Activated CD8-positive, alpha-beta memory T cell treated with anti-CD3 and anti-CD28 coated beads for 4 hours (primary cell): ENCODE measurements at regions not wholly inside any gene's neighbourhood (a gene's known extent, or its start where the extent isn't known, plus 50 kb on each side); places are given as distances from the start of the nearest gene placed in this dataset.
"Not testable (repeated sequence)": the region's sequence is repeated elsewhere in the genome, so short reads cannot be mapped to it uniquely, and the experiment has no call there.

Experiments used
- DNase-seq, 2 donors: peaks; one replicate each; pipeline ENCODE4 v3.0.0-alpha.2; 2020; ENCODE audit warnings: low read depth in 2 of 2

- DNase-seq: no peak
Measured at GRCh38 chr22:35183917-35184316, 73.4 kb upstream of the HMGXB4 start.

GRCh38 chr22:35186492-35186891 is 70.8 kb upstream of the HMGXB4 start:
- DNase-seq: no peak

DNA sequence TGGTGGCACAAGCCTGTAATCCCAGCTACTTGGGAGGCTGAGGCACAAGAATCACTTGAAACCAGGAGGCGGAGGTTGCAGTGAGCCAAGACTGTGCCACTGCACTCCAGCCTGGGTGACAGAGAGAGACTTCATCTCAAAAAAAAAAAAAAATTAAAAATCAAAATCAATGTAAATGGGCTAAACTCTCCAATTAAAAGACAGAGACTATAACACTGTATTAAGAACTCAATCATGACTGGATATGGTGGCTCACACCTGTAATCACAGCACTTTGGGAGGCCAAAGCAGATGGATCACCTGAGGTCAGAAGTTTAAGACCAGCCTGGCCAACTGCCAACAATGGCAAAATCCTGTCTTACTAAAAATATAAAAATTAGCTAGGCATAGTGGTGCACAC is 68.4 kb upstream of the HMGXB4 start:
- DNase-seq: not testable (repeated sequence)

DNA sequence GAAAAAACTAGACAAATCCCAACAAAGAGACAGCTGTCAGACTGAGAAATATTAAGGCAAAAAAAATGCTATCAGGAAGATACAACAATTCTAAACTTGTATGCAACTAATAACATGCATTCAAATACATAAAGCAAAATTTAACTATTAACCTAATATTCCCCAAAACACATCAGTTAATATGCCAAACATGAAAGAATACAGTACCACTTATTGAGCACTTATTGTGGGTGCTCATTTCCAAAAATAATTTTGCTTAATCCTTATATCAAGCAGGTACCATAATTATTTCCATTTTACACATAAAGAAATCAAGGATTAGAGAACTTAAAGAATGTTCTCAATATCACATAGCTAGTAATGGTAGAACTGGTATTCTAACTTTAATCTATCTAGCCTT is 67.7 kb upstream of the HMGXB4 start:
- DNase-seq: no peak

DNA sequence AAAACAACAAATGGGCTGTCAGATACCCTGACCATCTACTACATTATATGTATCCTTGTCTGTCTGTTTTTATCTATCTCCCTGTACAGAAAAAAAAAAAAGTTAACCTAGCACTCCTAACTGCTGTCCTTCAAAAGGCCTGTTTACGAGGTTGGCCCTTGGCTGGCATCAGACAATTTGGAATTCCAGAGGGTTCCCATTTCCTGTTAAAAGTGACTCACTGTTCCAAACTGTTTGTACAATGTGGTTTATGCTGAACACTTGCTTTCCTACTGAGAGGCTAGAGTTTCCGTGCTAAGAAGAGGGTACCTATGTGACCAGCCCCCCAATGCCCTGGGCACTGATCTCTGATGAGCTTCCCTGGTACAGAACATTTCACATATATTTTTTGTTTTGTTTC is 65.9 kb upstream of the HMGXB4 start:
- no peak for DNase-seq

GRCh38 chr22:35192129-35192918 is 65.0 kb upstream of the HMGXB4 start:
- no peak for DNase-seq

DNA sequence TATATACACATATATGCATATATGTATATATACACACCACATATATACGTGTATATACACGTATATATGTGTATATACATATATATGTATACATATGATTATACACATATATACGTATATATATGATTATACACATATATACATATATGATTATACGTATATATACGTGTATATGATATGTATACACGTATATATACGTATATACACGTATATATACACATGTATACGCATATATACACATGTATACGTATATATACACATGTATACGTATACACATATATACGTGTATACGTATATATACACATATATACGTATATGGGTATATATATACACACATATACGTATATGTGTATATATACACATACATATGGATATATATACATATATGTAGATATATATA is 62.1 kb upstream of the HMGXB4 start:
- DNase-seq: no peak

- no peak for DNase-seq
Measured at GRCh38 chr22:35195821-35196220, 61.5 kb upstream of the HMGXB4 start.

GRCh38 chr22:35197071-35197470 is 60.2 kb upstream of the HMGXB4 start:
- no peak for DNase-seq

GRCh38 chr22:35197886-35198285 is 59.4 kb upstream of the HMGXB4 start:
- DNase-seq: no peak

- DNase-seq: no peak
Measured at GRCh38 chr22:35198738-35199137, 58.6 kb upstream of the HMGXB4 start.

DNA sequence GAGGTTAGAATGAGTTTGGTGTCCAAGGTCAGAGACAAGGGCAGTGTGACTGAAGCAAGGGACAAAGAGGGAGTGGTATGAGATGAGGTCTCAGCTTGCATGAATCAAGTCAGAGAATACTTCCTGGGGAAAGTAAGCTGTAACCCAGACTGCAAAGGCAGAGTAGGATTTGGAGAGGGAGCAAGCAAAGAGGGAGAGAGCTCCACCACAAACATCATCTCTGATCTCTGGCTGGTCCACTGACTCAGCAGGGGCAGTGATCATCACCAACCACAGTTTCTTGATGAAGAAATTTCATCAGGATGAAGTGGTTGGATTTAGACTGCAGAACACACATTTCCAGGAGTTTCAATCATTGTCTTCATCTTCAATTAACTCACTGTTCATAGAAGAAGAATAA is 54.9 kb upstream of the HMGXB4 start:
- no peak for DNase-seq

- no peak for DNase-seq
Measured at GRCh38 chr22:35203583-35203982, 53.7 kb upstream of the HMGXB4 start.

- DNase-seq: no peak
Measured at GRCh38 chr22:35204807-35205775, 52.2 kb upstream of the HMGXB4 start.

GRCh38 chr22:35205961-35206360 is 51.3 kb upstream of the HMGXB4 start:
- no peak for DNase-seq

DNA sequence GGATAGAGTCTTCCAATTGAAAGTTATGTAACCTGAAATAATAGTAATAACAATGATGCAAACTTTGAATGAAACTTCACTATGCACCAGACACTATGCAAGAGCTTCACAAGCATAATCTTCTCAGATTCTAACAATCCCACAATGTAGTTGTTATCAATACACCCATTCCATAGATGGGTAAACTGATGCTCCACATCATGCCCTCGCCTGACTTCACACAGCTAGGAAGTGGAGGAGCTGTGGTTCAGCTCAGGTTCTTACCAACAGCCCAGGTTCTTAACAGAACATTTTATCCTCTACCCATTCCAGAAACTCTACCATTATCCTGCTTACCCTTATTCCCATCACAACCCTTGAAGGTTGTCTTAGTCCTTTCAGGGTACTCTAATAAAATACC is 50.4 kb upstream of the HMGXB4 start:
- no peak for DNase-seq
